ENCODE measurements at regions not wholly inside any gene's neighbourhood (a gene's known extent, or its start where the extent isn't known, plus 50 kb on each side); places are given as distances from the start of the nearest gene placed in this dataset.

- CTCF ChIA-PET, result interaction anchor here (0.6 kb wide), 1 partner anchor 1792 kb away, joined by 3 read pairs; no protein-coding TSS in a partner anchor
- Mint-ChIP-seq H3K9me3 (ENCODE audit: unreplicated experiment) (no peaks in the 10 kb centered on the region), H3K4me3 (ENCODE audit: unreplicated experiment) (no peak overlapping the region), H3K4me1 (ENCODE audit: insufficient read depth, unreplicated experiment) (no peaks in the 10 kb centered on the region), H3K27me3 (ENCODE audit: insufficient read depth, unreplicated experiment) (no peaks in the 10 kb centered on the region), H3K36me3 (ENCODE audit: insufficient read depth, unreplicated experiment) (no peaks in the 10 kb centered on the region), H3K27ac (ENCODE audit: low read depth, unreplicated experiment) (no peak overlapping the region)
- BruUV-seq (replicated peaks), result no TSS peak
- intact Hi-C loops (cut with micrococcal nuclease), result no loop called here
- TF ChIP-seq CTCF (IDR thresholded peaks at IDR 0.05; ENCODE audit: unreplicated experiment), result peak; percentile 19
- peak; percentile 30 for DNase-seq (ENCODE audit: unreplicated experiment)
- POLR2A ChIA-PET, result no interaction called here
Measured at GRCh38 chr11:39724404-39724803, 1735.0 kb downstream of the LRRC4C start.

GRCh38 chr11:39712581-39712980 is 1746.9 kb downstream of the LRRC4C start:
- intact Hi-C loops (cut with micrococcal nuclease), result no loop called here
- Mint-ChIP-seq H3K36me3 (ENCODE audit: insufficient read depth, unreplicated experiment) (no peaks in the 10 kb centered on the region), H3K27me3 (ENCODE audit: insufficient read depth, unreplicated experiment) (no peaks in the 10 kb centered on the region), H3K27ac (ENCODE audit: low read depth, unreplicated experiment) (no peak overlapping the region), H3K4me3 (ENCODE audit: unreplicated experiment) (peak overlapping the region; percentile 35), H3K9me3 (ENCODE audit: unreplicated experiment) (no peaks in the 10 kb centered on the region), H3K4me1 (ENCODE audit: insufficient read depth, unreplicated experiment) (no peaks in the 10 kb centered on the region)
- no TSS peak for BruUV-seq (replicated peaks)
- no peak for DNase-seq (ENCODE audit: unreplicated experiment)
- CTCF ChIA-PET, result interaction anchor here (0.5 kb wide), 1 partner anchor 74 kb away, joined by 4 read pairs; no protein-coding TSS in a partner anchor
- POLR2A ChIA-PET, result no interaction called here
- TF ChIP-seq CTCF (IDR thresholded peaks at IDR 0.05; ENCODE audit: unreplicated experiment), result no peak

GRCh38 chr11:39690856-39691255 is 1768.6 kb downstream of the LRRC4C start:
- BruUV-seq (replicated peaks), result no TSS peak
- intact Hi-C loops (cut with micrococcal nuclease), result no loop called here

GRCh38 chr11:39683951-39684554 is 1775.4 kb downstream of the LRRC4C start:
- Mint-ChIP-seq H3K27ac (ENCODE audit: low read depth, unreplicated experiment) (no peak overlapping the region), H3K9me3 (ENCODE audit: unreplicated experiment) (no peaks in the 10 kb centered on the region), H3K4me3 (ENCODE audit: unreplicated experiment) (no peak overlapping the region), H3K27me3 (ENCODE audit: insufficient read depth, unreplicated experiment) (no peaks in the 10 kb centered on the region), H3K36me3 (ENCODE audit: insufficient read depth, unreplicated experiment) (no peaks in the 10 kb centered on the region), H3K4me1 (ENCODE audit: insufficient read depth, unreplicated experiment) (peaks cover 1% of the 10 kb centered on the region)
- CTCF ChIA-PET, result interaction anchor here (0.6 kb wide), 2 partner anchors 147 to 764 kb away, joined by 3 read pairs; no protein-coding TSS in a partner anchor
- POLR2A ChIA-PET, result no interaction called here
- DNase-seq (ENCODE audit: unreplicated experiment), result no peak
- TF ChIP-seq CTCF (IDR thresholded peaks at IDR 0.05; ENCODE audit: unreplicated experiment), result no peak
- BruUV-seq (replicated peaks), result no TSS peak
- intact Hi-C loops (cut with micrococcal nuclease), result no loop called here

More at GRCh38 chr11:39690856-39691255, 1768.6 kb downstream of the LRRC4C start:
- TF ChIP-seq CTCF (IDR thresholded peaks at IDR 0.05; ENCODE audit: unreplicated experiment), result no peak
- Mint-ChIP-seq H3K9me3 (ENCODE audit: unreplicated experiment) (no peaks in the 10 kb centered on the region), H3K27ac (ENCODE audit: low read depth, unreplicated experiment) (no peak overlapping the region), H3K4me1 (ENCODE audit: insufficient read depth, unreplicated experiment) (no peaks in the 10 kb centered on the region), H3K36me3 (ENCODE audit: insufficient read depth, unreplicated experiment) (no peaks in the 10 kb centered on the region), H3K27me3 (ENCODE audit: insufficient read depth, unreplicated experiment) (no peaks in the 10 kb centered on the region), H3K4me3 (ENCODE audit: unreplicated experiment) (no peak overlapping the region)
- ChIA-PET POLR2A (no interaction called here), CTCF (interaction anchor here (1.5 kb wide), 1 partner anchor 38 kb away, joined by 3 read pairs; no protein-coding TSS in a partner anchor)
- DNase-seq (ENCODE audit: unreplicated experiment), result no peak
